Karpas-422 (cell line): ENCODE measurements at regions not wholly inside any gene's neighbourhood (a gene's known extent, or its start where the extent isn't known, plus 50 kb on each side); places are given as distances from the start of the nearest gene placed in this dataset.

Experiments used
- DNase-seq: peaks from one replicate; pipeline ENCODE4 v3.0.0-alpha.2; 2015
- H2AFZ ChIP-seq: fragments of 200-600 bp; sonication (generic); 2 replicates; pipeline ENCODE4 v1.6.1; 2014; ENCODE audit warnings: antibody characterized with exemption, low read length, mixed read lengths
- H3K27ac ChIP-seq: fragments of 200-600 bp; sonication (generic); 2 replicates; pipeline ENCODE4 v1.5.1; 2014; ENCODE audit warnings: mild to moderate bottlenecking, low read length, moderate library complexity
- H3K27me3 ChIP-seq: fragments of 200-600 bp; sonication (generic); 2 replicates; pipeline ENCODE4 v1.6.1; 2014; ENCODE audit warnings: low read length, mixed read lengths
- H3K36me3 ChIP-seq: fragments of 200-600 bp; sonication (generic); 2 replicates; pipeline ENCODE4 v1.6.1; 2014; ENCODE audit warnings: low read length, mixed read lengths; ENCODE audit not compliant: insufficient read depth
- H3K4me1 ChIP-seq: fragments of 200-600 bp; sonication (generic); 2 replicates; pipeline ENCODE4 v1.6.1; 2014; ENCODE audit warnings: mild to moderate bottlenecking, low read length, mixed read lengths
- H3K4me2 ChIP-seq: fragments of 200-600 bp; sonication (generic); 2 replicates; pipeline ENCODE4 v1.6.1; 2014; ENCODE audit warnings: low read length, low read depth, mild to moderate bottlenecking; ENCODE audit not compliant: poor library complexity, severe bottlenecking
- H3K4me3 ChIP-seq: fragments of 200-600 bp; sonication (generic); 2 replicates; pipeline ENCODE4 v1.5.1; 2014; ENCODE audit warnings: mild to moderate bottlenecking, antibody characterized with exemption, low read length, mixed read lengths
- H3K79me2 ChIP-seq: fragments of 200-600 bp; sonication (generic); 2 replicates; pipeline ENCODE4 v1.6.1; 2014; ENCODE audit warnings: mild to moderate bottlenecking, low read length, mixed read lengths
- H3K9ac ChIP-seq: fragments of 200-600 bp; sonication (generic); 2 replicates; pipeline ENCODE4 v1.6.0; 2014; ENCODE audit warnings: low read length
- H3K9me2 ChIP-seq: fragments of 200-600 bp; sonication (generic), shearing (Covaris generic); replicated peaks from 2 replicates; pipeline ENCODE4 v1.6.0; 2014; ENCODE audit warnings: mild to moderate bottlenecking, low read length, moderate library complexity; ENCODE audit not compliant: insufficient read depth
- H3K9me3 ChIP-seq: fragments of 300-700, 200-600 bp; sonication (generic); 2 replicates; pipeline ENCODE4 v1.6.1; 2014; ENCODE audit warnings: low read length, mixed read lengths
- H4K20me1 ChIP-seq: fragments of 200-600 bp; sonication (generic); 2 replicates; pipeline ENCODE4 v1.6.1; 2014; ENCODE audit warnings: mild to moderate bottlenecking, antibody characterized with exemption, low read length, low read depth; ENCODE audit not compliant: insufficient read depth

DNA sequence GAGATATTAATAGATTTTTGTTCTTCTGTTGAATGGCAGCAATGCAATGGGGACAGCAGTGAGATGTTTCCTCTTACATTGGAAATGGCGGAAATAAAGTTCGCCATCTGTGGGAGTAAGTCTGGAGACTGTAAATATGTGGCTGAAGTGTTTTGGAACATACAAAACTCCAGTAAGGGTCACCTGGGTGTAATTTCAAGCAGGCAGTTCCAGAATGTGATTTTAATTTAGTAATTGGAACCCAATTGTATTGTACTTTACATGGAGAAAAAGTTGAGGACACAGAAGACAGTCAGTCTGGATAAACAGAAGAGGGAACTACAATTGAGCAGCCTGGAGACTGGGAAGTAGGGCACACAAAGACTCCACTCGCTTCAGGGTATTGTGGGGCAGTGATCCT, 108.6 kb downstream of the NTMT2 start:
- DNase-seq: no peak
- no peaks in the 10 kb centered on the region for H3K36me3 ChIP-seq
- H3K9me2 ChIP-seq: no peaks in the 10 kb centered on the region
- no peaks in the 10 kb centered on the region for H3K27me3 ChIP-seq
- H3K79me2 ChIP-seq: no peaks in the 10 kb centered on the region
- H3K4me1 ChIP-seq: no peaks in the 10 kb centered on the region
- H2AFZ ChIP-seq: no peak overlapping the region
- H3K27ac ChIP-seq: no peak overlapping the region
- H3K4me2 ChIP-seq: no peak overlapping the region
- no peaks in the 10 kb centered on the region for H3K9me3 ChIP-seq
- H3K4me3 ChIP-seq: no peak overlapping the region
- H3K9ac ChIP-seq: no peak overlapping the region
- no peaks in the 10 kb centered on the region for H4K20me1 ChIP-seq

DNA sequence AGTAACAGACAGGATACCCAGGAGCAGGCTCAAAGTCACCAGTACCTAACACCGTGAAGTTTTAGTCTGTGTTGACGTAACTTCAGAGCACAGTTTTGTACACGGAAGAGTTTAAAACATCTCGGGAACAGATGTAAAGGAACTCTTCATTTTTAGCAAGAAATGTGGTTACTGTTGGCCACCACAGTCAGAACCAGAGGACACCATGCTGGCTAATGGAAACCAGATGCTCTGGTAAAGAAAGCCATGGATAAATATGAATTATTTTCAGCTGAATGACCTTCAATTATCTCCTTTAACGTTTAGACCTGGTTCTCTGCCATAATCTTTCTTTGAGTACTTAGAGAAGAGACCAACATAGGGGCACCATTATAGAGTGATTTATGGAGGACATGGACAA, 115.9 kb downstream of the NTMT2 start:
- no peak overlapping the region for H3K4me2 ChIP-seq
- H3K9me3 ChIP-seq: no peaks in the 10 kb centered on the region
- H3K36me3 ChIP-seq: no peaks in the 10 kb centered on the region
- H3K9me2 ChIP-seq: no peaks in the 10 kb centered on the region
- no peak overlapping the region for H3K4me3 ChIP-seq
- no peaks in the 10 kb centered on the region for H4K20me1 ChIP-seq
- no peaks in the 10 kb centered on the region for H3K27me3 ChIP-seq
- no peak for DNase-seq
- H3K9ac ChIP-seq: no peak overlapping the region
- no peaks in the 10 kb centered on the region for H3K4me1 ChIP-seq
- H2AFZ ChIP-seq: no peak overlapping the region
- H3K27ac ChIP-seq: no peak overlapping the region
- no peaks in the 10 kb centered on the region for H3K79me2 ChIP-seq

DNA sequence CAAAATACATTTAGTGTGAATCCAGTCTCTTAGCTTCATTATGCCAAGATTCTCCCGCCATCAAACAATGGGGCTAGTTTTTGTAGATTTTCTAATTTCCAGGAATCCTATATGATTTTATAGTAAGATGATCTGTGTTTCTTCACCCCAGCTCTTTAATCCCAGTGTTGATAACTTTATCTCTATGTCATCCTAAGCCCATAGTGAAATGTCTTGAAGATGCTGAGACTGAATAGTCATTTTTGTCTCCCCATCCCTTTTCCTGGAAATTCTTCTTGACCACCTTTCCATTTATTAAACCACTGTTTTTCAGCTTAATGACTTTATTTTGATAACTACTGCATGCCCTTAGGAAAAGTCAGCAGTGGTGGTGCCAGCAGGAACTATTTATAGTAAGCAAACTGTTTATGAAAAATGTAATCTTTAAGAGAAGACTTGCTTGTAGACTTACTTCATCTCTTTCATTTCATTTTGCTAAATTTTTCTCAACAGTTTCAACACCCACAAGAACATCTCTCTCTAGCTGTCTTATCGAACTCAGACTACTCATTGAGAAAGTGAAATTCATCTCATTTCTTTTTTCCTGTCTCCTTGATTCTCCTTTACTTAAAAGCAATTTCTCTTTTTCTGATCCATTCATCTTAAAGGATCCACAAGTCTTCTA, 116.6 kb downstream of the NTMT2 start:
- Histone ChIP-seq H2AFZ (no peak overlapping the region), H3K4me3 (no peak overlapping the region), H3K9me2 (no peaks in the 10 kb centered on the region), H3K9me3 (no peaks in the 10 kb centered on the region), H3K4me1 (no peaks in the 10 kb centered on the region), H4K20me1 (no peaks in the 10 kb centered on the region), H3K27me3 (no peaks in the 10 kb centered on the region), H3K79me2 (no peaks in the 10 kb centered on the region), H3K27ac (no peak overlapping the region), H3K36me3 (no peaks in the 10 kb centered on the region), H3K4me2 (no peak overlapping the region), H3K9ac (no peak overlapping the region)
- no peak for DNase-seq

DNA sequence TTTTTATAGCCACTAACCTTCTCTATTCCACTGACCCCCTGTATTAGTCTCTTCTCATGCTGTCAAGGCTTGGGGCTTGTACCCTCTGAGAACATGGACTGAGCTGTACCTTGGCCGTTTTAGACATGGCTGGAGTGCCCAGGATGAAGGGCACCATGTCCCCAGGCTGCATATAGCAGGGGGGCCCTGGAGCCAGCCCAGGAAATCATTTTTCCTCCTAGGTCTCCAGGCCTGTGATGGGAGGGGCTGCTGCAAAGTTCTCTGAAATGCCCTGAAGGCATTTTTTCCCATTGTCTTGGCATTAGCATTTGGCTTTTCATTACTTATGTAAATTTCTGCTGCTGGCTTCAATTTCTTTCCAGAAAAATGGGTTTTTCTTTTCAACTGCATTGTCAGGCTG, 119.5 kb downstream of the NTMT2 start:
- no peak overlapping the region for H2AFZ ChIP-seq
- no peak overlapping the region for H3K4me3 ChIP-seq
- H3K4me1 ChIP-seq: no peaks in the 10 kb centered on the region
- no peak overlapping the region for H3K4me2 ChIP-seq
- H4K20me1 ChIP-seq: no peaks in the 10 kb centered on the region
- H3K27me3 ChIP-seq: no peaks in the 10 kb centered on the region
- H3K9me3 ChIP-seq: no peaks in the 10 kb centered on the region
- H3K27ac ChIP-seq: no peak overlapping the region
- no peaks in the 10 kb centered on the region for H3K9me2 ChIP-seq
- no peaks in the 10 kb centered on the region for H3K79me2 ChIP-seq
- no peaks in the 10 kb centered on the region for H3K36me3 ChIP-seq
- no peak for DNase-seq
- H3K9ac ChIP-seq: no peak overlapping the region

DNA sequence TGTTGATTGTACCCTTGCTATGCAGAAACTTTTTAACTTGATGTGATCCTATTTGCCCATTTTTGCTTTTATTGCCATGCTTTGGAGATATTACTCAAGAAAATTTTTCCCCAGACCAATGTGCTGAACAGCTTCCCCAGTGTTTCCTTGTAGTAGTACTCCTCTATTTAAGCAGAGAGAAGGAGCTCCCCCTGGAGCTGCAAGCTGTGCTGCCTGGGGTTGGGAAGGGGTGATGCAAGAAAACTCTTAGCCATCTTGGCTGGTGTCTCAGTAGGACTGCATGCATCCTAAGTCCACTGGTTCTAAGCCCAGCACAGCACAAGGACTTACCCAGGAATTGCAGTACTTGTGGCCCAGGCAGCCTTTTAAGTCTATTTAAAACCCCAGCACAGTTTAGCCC, 121.6 kb downstream of the NTMT2 start:
- DNase-seq: no peak
- Histone ChIP-seq H4K20me1 (no peaks in the 10 kb centered on the region), H3K36me3 (no peaks in the 10 kb centered on the region), H3K27ac (no peak overlapping the region), H3K27me3 (no peaks in the 10 kb centered on the region), H3K9ac (no peak overlapping the region), H3K9me2 (no peaks in the 10 kb centered on the region), H3K4me1 (no peaks in the 10 kb centered on the region), H3K4me3 (no peak overlapping the region), H3K9me3 (no peaks in the 10 kb centered on the region), H2AFZ (no peak overlapping the region), H3K79me2 (no peaks in the 10 kb centered on the region), H3K4me2 (no peak overlapping the region)

DNA sequence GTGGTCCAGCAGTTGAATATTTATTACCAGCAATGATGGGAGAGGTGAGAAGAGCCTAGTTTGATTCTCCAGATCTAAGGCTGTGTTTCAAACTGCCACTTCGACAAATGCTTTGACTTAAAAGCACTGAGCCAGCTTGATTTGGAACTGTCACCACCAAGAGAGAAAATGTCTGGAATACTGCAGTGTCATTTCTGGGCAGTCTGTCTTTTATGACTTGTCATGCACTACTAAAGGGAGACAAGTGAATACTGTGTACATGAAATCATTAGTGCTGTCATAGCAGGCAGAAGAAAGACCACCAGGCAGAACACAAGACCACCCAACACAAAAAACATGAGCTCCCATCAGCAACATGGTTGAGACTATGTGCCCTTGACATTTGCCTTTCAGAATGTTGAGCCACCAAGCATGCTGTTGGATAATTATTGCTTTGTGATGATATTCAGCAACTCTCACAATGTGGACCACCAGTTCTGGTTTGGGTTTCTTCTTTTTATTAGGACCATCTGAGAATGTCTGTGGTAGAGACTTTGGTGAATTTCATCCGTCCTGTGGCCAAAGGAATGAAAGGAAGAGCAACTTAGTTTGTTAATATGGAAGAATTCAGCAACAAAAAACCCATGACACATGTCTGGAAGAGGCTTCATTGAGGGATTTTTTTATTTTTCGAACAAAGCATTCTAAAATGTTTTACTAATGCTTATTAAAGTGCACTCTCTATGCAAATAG, 125.8 kb downstream of the NTMT2 start:
- H3K9ac ChIP-seq: no peak overlapping the region
- no peaks in the 10 kb centered on the region for H3K9me3 ChIP-seq
- H4K20me1 ChIP-seq: no peaks in the 10 kb centered on the region
- no peaks in the 10 kb centered on the region for H3K27me3 ChIP-seq
- no peak overlapping the region for H3K4me2 ChIP-seq
- H3K27ac ChIP-seq: no peak overlapping the region
- no peaks in the 10 kb centered on the region for H3K4me1 ChIP-seq
- no peaks in the 10 kb centered on the region for H3K36me3 ChIP-seq
- H3K4me3 ChIP-seq: no peak overlapping the region
- no peak for DNase-seq
- no peaks in the 10 kb centered on the region for H3K79me2 ChIP-seq
- H2AFZ ChIP-seq: no peak overlapping the region
- H3K9me2 ChIP-seq: no peaks in the 10 kb centered on the region

DNA sequence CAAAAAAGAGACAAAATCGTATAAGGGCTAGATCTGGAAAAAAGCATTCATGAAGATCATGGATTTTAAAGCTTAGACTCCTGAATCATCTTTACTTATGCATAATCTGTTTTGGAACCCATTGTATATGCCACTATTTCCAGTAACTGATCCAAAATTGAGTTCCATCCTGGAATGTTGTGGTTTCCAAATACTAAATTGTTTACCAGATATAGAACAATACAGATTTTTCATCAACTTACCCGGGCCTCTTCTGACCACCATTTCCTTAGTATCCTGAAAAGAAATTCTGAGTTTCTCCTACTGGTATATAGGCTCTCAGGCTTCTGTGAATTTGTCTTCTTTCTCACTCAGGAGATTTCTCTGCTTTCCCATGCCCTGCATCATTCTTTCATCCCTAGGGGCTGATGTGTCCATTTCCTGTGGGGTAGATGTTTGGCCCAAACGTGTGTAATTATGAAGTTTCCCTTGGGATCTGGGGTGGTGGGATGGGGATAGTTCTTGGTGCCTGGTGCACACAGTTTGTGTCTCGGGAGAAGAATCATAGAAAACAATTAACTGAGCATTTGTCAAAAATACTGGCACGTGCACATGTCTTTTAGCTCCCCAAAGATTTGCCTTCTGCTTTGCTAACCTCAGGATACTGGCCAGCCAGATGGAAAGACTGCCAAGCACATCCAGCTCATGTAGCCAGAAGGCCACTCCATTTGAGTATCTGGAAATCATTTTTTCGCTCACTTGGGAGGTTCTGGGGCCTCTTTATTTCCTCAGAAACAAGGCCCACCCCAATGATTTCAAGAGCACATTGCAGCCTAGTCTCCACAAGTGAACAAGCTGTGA, 127.8 kb downstream of the NTMT2 start:
- H3K4me3 ChIP-seq: no peak overlapping the region
- no peak overlapping the region for H2AFZ ChIP-seq
- H3K4me2 ChIP-seq: no peak overlapping the region
- no peaks in the 10 kb centered on the region for H3K36me3 ChIP-seq
- no peaks in the 10 kb centered on the region for H3K27me3 ChIP-seq
- H3K9ac ChIP-seq: no peak overlapping the region
- no peaks in the 10 kb centered on the region for H3K9me3 ChIP-seq
- H3K4me1 ChIP-seq: no peaks in the 10 kb centered on the region
- H3K79me2 ChIP-seq: no peaks in the 10 kb centered on the region
- no peak for DNase-seq
- H4K20me1 ChIP-seq: no peaks in the 10 kb centered on the region
- no peaks in the 10 kb centered on the region for H3K9me2 ChIP-seq
- no peak overlapping the region for H3K27ac ChIP-seq

DNA sequence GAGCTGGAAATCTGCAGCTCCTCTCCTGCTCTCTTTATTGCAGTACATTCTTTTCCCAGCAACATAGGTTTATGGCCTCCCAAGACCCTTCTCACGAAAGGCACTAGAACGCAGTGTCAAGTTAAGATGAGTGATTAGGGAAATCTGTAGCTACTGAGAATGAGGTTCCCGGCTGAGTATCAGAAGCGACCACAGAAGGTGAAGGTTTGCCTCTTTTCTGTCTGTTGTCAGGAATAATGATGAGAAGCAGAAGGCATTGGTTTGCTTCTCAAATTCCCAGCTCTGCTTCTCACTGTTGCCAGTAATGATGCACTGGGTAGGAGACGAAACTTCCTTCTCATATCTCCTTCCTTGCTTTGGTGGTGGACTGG, 128.4 kb downstream of the NTMT2 start:
- DNase-seq: no peak
- Histone ChIP-seq H3K9me3 (no peaks in the 10 kb centered on the region), H4K20me1 (no peaks in the 10 kb centered on the region), H3K4me1 (no peaks in the 10 kb centered on the region), H2AFZ (no peak overlapping the region), H3K79me2 (no peaks in the 10 kb centered on the region), H3K36me3 (no peaks in the 10 kb centered on the region), H3K27me3 (no peaks in the 10 kb centered on the region), H3K9ac (no peak overlapping the region), H3K27ac (no peak overlapping the region), H3K9me2 (no peaks in the 10 kb centered on the region), H3K4me3 (no peak overlapping the region), H3K4me2 (no peak overlapping the region)
